Pancreas (tissue), 10 donors: ENCODE measurements at regions not wholly inside any gene's neighbourhood (a gene's known extent, or its start where the extent isn't known, plus 50 kb on each side); places are given as distances from the start of the nearest gene placed in this dataset.

Source experiments
- ATAC-seq, 4 donors: fragments of 200-7000 bp; cut with Tn5 transposase; one replicate each; pipeline versions ENCODE4 v1.8.0 to v1.9.1; 2020; ENCODE audit warnings: mild to moderate bottlenecking in 4 of 4, moderate library complexity in 4 of 4
- DNase-seq, 6 donors: peaks; one replicate each; pipeline ENCODE4 v3.0.0-alpha.2; 2020
- FAIRE-seq: peaks from 2 replicates; lab custom pipeline; 2012; peaks lifted over from hg19 to GRCh38; lab: Jason Lieb, UNC
- H3K27ac ChIP-seq, 4 donors: fragments of 200-600 bp; sonication (generic); 1 replicate in 3 of 4; 2 replicates in 1 of 4; pipeline versions ENCODE4 v1.5.0 to v1.8.0; 2020
- H3K27me3 ChIP-seq, 4 donors: fragments of 200-600 bp; one replicate each; pipeline ENCODE4 v1.8.0; 2021
- H3K36me3 ChIP-seq, 3 donors: fragments of 200-600 bp; sonication (generic) in 1 of 3; one replicate each; pipeline versions ENCODE4 v1.5.0 to v1.8.0; 2020 to 2021
- H3K4me1 ChIP-seq, 3 donors: fragments of 200-600 bp; one replicate each; pipeline ENCODE4 v1.8.0; 2021
- H3K4me3 ChIP-seq, 4 donors: fragments of 200-600 bp; sonication (generic) in 2 of 4; one replicate each; pipeline versions ENCODE4 v1.5.0 to v1.8.0; 2020 to 2021
- H3K9me3 ChIP-seq, 4 donors: fragments of 200-600 bp; one replicate each; pipeline ENCODE4 v1.8.0; 2021
- WGBS, 2 donors: extraction: QIAGEN DNeasy Blood & Tissue Kit; methylation state at CpG; one replicate each; pipeline ENCODE4 v1.1.7; 2013; 5-methylcytosine and 5-hydroxymethylcytosine counted together
- intact Hi-C, 3 donors: fragments of 100-400 bp; cut with DNase I; formaldehyde crosslinking; loops; one replicate each; pipeline versions ENCODE4 v1.11.1 to v1.14.2; 2022
- TF ChIP-seq, protein P1 (sequence below), 4 donors: fragments of 200-600 bp; sonication (generic) in 3 of 4; IDR thresholded peaks; one replicate each; pipeline versions ENCODE4 v1.5.0 to v1.8.0; 2021; ENCODE audit warnings: antibody characterized with exemption in 4 of 4
- donor health status: healthy with polysubstance abuse.
- donor health status: DM: no; HTN: no; CAD: no; lungs with moderate emphysema.
- donor health status: DM: no; HTN: no; CAD: no.
- donor health status: control.
- donor health status: control.
- donor health status: Bipolar disorder and iron deficiency.
- donor health status: DM: yes; HTN: yes; CAD: no.
- donor health status: DM: no; HTN: no; CAD: no.
- donor health status: DM: no; HTN: no; CAD: no.
- donor health status: DM: yes; HTN: yes; CAD: no.

DNA sequence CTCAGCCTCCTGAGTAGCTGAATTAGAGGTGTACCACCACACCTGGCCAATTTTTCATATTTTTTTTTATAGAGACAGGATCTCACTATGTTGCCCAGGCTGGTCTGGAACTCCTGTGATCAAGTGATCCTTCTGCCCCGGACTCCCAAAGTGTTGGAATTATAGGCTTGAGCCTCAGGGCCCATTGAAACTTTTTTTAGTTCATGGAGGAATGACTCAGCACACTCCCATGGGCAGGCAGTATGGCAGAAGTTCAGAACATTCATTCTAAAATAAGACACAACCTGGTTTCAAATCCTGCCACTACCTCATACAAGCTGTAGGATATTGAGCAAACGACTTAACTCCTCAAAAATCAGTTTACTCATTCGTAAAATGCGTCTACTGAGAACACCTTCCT lies 320.4 kb upstream of the SP8 start:
- no peaks in the 10 kb centered on the region for H3K4me1 ChIP-seq
- H3K27ac ChIP-seq, result no peak overlapping the region
- WGBS, 2 donors, result 76 to 88% methylated on average over 4 of the region's 4 CpGs
- intact Hi-C loops, result no loop called here
- H3K4me3 ChIP-seq, result no peak overlapping the region
- DNase-seq (no peak), ATAC-seq (no peak), FAIRE-seq (no peak)
- H3K36me3 ChIP-seq, result no peaks in the 10 kb centered on the region
- no peaks in the 10 kb centered on the region for H3K27me3 ChIP-seq
- TF ChIP-seq, protein P1, sequence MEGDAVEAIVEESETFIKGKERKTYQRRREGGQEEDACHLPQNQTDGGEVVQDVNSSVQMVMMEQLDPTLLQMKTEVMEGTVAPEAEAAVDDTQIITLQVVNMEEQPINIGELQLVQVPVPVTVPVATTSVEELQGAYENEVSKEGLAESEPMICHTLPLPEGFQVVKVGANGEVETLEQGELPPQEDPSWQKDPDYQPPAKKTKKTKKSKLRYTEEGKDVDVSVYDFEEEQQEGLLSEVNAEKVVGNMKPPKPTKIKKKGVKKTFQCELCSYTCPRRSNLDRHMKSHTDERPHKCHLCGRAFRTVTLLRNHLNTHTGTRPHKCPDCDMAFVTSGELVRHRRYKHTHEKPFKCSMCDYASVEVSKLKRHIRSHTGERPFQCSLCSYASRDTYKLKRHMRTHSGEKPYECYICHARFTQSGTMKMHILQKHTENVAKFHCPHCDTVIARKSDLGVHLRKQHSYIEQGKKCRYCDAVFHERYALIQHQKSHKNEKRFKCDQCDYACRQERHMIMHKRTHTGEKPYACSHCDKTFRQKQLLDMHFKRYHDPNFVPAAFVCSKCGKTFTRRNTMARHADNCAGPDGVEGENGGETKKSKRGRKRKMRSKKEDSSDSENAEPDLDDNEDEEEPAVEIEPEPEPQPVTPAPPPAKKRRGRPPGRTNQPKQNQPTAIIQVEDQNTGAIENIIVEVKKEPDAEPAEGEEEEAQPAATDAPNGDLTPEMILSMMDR (IDR thresholded peaks at IDR 0.05), result no peak
- H3K9me3 ChIP-seq, result no peaks in the 10 kb centered on the region

DNA sequence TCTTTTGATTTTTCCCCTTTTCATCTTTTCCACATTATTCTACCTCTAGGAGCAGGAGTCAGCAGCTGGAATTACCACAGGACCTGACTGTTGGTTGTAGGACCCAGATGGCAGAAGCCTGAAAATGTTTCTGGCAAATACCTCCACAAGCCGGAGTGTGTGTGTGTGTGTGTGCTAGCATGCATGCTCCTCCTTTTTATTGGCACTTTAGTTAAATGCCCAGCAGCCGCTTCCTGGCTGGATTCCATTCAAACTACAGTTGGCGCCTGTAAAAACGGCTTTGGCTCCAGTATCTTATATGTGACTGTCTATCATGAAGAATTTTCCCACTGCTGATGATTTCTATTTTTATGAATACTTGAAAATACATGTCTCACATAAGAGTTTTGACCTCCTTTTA lies 319.7 kb upstream of the SP4 start:
- DNase-seq (peak in 5 of 6 donors; percentile 32 to 76 (median 47)), ATAC-seq (peak; percentile 58 to 81 (median 75)), FAIRE-seq (no peak)
- Histone ChIP-seq H3K4me3 (no peak overlapping the region), H3K27me3 (no peaks in the 10 kb centered on the region), H3K27ac (no peak overlapping the region), H3K4me1 (no peaks in the 10 kb centered on the region), H3K36me3 (no peaks in the 10 kb centered on the region), H3K9me3 (no peaks in the 10 kb centered on the region)
- 7 to 14% methylated on average over 4 of the region's 4 CpGs for WGBS, 2 donors
- intact Hi-C loops, result no loop called here
- TF ChIP-seq, protein P1 (IDR thresholded peaks at IDR 0.05), result no peak

DNA sequence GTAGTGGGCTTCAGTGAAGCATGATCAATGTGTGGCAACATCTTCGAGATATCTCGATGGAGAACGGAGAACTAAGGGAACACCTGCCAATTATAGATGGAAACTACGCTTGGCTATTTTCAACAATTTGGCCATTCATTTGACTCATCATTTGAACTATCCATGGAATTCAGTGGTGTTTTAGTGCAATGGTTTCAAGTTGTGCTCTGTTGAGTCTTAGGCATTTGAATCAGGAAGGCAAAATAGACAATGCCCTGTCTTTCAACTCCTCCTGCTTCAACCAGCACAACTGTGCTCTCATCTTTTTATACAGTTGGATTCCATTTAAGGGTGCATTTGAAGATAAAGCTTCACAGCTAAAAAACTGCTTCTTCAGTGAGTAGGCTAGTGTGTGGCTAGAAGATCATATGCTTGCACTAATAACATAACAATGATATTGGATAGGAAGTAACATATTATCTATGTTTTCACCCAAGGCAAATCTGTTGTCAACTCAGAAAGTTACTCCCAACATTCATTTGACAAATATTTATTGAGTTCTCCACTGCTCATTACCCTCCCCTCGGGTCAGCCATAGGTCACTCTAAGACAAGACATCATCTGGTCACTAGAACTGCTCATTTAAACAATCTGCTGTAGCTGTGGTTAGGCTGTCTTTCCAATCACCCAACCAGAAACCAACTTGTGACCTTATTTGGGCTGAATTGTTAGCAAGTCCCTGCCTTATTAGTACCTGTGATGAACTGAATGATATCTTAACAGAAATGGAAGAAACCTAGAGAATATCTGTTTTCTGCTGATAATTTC lies 314.1 kb upstream of the SP4 start:
- Histone ChIP-seq H3K4me3 (no peak overlapping the region), H3K27ac (no peak overlapping the region), H3K9me3 (no peaks in the 10 kb centered on the region), H3K36me3 (no peaks in the 10 kb centered on the region), H3K4me1 (no peaks in the 10 kb centered on the region), H3K27me3 (no peaks in the 10 kb centered on the region)
- DNase-seq (no peak), ATAC-seq (no peak), FAIRE-seq (no peak)
- WGBS, 2 donors, result 79 to 85% methylated on average over 5 of the region's 5 CpGs
- TF ChIP-seq, protein P1 (IDR thresholded peaks at IDR 0.05), result no peak
- intact Hi-C loops, result no loop called here

DNA sequence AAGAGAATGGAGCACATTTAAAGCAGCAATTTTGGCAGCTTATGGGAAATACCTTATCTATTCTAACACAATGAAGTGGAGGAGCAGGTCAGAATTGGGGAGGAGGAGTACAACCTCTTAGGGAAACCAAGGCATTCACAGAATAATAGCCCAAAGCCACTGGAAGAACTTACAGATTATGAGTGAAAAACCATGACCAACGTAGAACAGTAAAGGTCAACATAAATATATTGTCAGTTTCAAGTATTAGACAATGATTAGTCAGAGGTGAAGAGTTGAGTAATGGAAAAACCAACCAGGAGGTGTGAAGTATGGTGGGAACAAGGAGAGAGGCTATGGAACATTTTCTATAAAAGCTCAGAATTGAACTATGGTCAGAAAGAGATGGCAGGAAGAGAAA lies 304.3 kb upstream of the SP4 start:
- no peak for FAIRE-seq
- ATAC-seq, result no peak

More for the DNA sequence above, 304.3 kb upstream of the SP4 start:
- TF ChIP-seq, protein P1 (IDR thresholded peaks at IDR 0.05), result no peak
- H3K4me3 ChIP-seq, result no peak overlapping the region
- DNase-seq, result no peak
- H3K27me3 ChIP-seq, result no peaks in the 10 kb centered on the region
- intact Hi-C loops, result no loop called here
- no peaks in the 10 kb centered on the region for H3K9me3 ChIP-seq
- H3K27ac ChIP-seq, result no peak overlapping the region
- H3K36me3 ChIP-seq, result no peaks in the 10 kb centered on the region
- no peaks in the 10 kb centered on the region for H3K4me1 ChIP-seq
- WGBS, 2 donors, result 51 to 53% methylated on average over 1 of the region's 1 CpG
